ENCODE measurements at regions not wholly inside any gene's neighbourhood (a gene's known extent, or its start where the extent isn't known, plus 50 kb on each side); places are given as distances from the start of the nearest gene placed in this dataset.

- no peak for FAIRE-seq
- Histone ChIP-seq H3K4me3 (no peak overlapping the region), H3K9ac (ENCODE audit: insufficient read depth in 1 of 2, low read depth in 2 of 2, low read length in 2 of 2) (no peak overlapping the region), H3K9me3 (replicated peaks; ENCODE audit: control insufficient read depth, insufficient read depth, low read depth, low read length) (no peaks in the 10 kb centered on the region), H3K27ac (ENCODE audit: extremely low read depth, low read depth, low read length) (no peak overlapping the region), H3K79me2 (ENCODE audit: control insufficient read depth, insufficient read depth, low read length) (no peaks in the 10 kb centered on the region), H3K4me1 (replicated peaks in 1 of 2; ENCODE audit: control insufficient read depth in 2 of 2, insufficient read depth in 2 of 2, low read length in 2 of 2) (no peaks in the 10 kb centered on the region), H3K36me3 (ENCODE audit: control insufficient read depth, insufficient read depth, low read length) (no peaks in the 10 kb centered on the region), H3K27me3 (ENCODE audit: control insufficient read depth in 2 of 2, insufficient read depth in 2 of 2, low read length in 2 of 2) (no peaks in the 10 kb centered on the region), H3K9me1 (ENCODE audit: control insufficient read depth, insufficient read depth, low read length) (no peaks in the 10 kb centered on the region), H2AFZ (ENCODE audit: low read depth, low read length) (no peak overlapping the region), H3K4me2 (ENCODE audit: insufficient read depth, low read length) (no peak overlapping the region), H4K20me1 (replicated peaks; ENCODE audit: control insufficient read depth, insufficient read depth, low read length) (no peaks in the 10 kb centered on the region; the same call in 1 of the 2 replicates)
- TF ChIP-seq POLR3G (IDR thresholded peaks at IDR 0.05; ENCODE audit: extremely low read depth, insufficient read length, insufficient replicate concordance) = no peak
- TF ChIP-seq CBFA2T3 (IDR thresholded peaks at IDR 0.05) = no peak
- DNase-seq (ENCODE audit: extremely low read depth in 1 of 4, low spot score in 3 of 4) = no peak
- intact Hi-C loops (cut with micrococcal nuclease) = no loop called here
- ATAC-seq = no peak
- ChIA-PET CTCF (ENCODE audit: low intra/inter-chr PET ratio) (no interaction called here), POLR2A (no interaction called here)
- 6% methylated on average over 3 of the region's 3 CpGs for WGBS (ENCODE audit: insufficient coverage, low coverage, missing lambda C conversion rate)
- in situ Hi-C loops (cut with MboI) = no loop called here
- no TSS peak for BruUV-seq (replicated peaks)
Measured at GRCh38 chr13:107845911-107846310, 369.4 kb downstream of the LIG4 start.

DNA sequence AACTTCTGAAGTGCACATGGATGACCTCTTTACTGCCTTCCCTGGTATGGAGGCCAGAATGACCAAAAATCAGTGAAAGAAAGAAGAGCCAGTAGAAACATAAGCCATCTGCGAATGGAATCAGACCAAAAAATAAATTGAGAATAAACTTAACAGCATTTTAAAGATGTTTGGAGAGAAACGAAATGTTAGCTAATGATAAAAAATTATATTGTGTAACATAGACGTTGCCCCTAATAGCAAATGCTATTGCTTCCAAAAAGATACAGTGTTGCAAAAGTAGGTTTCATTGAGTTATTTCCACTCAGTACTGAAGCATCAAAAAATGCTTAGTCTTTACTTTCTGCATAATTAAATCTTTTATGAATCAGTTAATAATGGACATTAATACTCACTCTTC, 371.7 kb downstream of the LIG4 start:
- Histone ChIP-seq H3K9me3 (replicated peaks; ENCODE audit: control insufficient read depth, insufficient read depth, low read depth, low read length) (no peaks in the 10 kb centered on the region), H3K79me2 (ENCODE audit: control insufficient read depth, insufficient read depth, low read length) (no peaks in the 10 kb centered on the region), H3K4me3 (no peak overlapping the region), H3K27ac (ENCODE audit: extremely low read depth, low read depth, low read length) (no peak overlapping the region), H3K36me3 (ENCODE audit: control insufficient read depth, insufficient read depth, low read length) (no peaks in the 10 kb centered on the region), H3K9ac (ENCODE audit: insufficient read depth in 1 of 2, low read depth in 2 of 2, low read length in 2 of 2) (no peak overlapping the region), H3K4me1 (replicated peaks in 1 of 2; ENCODE audit: control insufficient read depth in 2 of 2, insufficient read depth in 2 of 2, low read length in 2 of 2) (no peaks in the 10 kb centered on the region), H4K20me1 (replicated peaks; ENCODE audit: control insufficient read depth, insufficient read depth, low read length) (no peaks in the 10 kb centered on the region), H3K4me2 (ENCODE audit: insufficient read depth, low read length) (no peak overlapping the region), H2AFZ (ENCODE audit: low read depth, low read length) (no peak overlapping the region), H3K27me3 (ENCODE audit: control insufficient read depth in 2 of 2, insufficient read depth in 2 of 2, low read length in 2 of 2) (no peaks in the 10 kb centered on the region), H3K9me1 (ENCODE audit: control insufficient read depth, insufficient read depth, low read length) (no peaks in the 10 kb centered on the region)
- intact Hi-C loops (cut with micrococcal nuclease) = no loop called here
- in situ Hi-C loops (cut with MboI) = no loop called here
- 0% methylated on average over 3 of the region's 3 CpGs for WGBS (ENCODE audit: insufficient coverage, low coverage, missing lambda C conversion rate)
- POLR2A ChIA-PET = no interaction called here
- CTCF ChIA-PET (ENCODE audit: low intra/inter-chr PET ratio) = no interaction called here
- no peak for TF ChIP-seq ERF (CRISPR knock-in tag; IDR thresholded peaks at IDR 0.05)
- no peak for TF ChIP-seq ZNF146 (CRISPR knock-in tag; IDR thresholded peaks at IDR 0.05; ENCODE audit: unreplicated experiment)
- no peak for TF ChIP-seq ZNF165 (CRISPR knock-in tag; IDR thresholded peaks at IDR 0.05; ENCODE audit: borderline replicate concordance)
- no peak for TF ChIP-seq NFE2 (IDR thresholded peaks at IDR 0.05; ENCODE audit: low read depth)
- DNase-seq (ENCODE audit: extremely low read depth in 1 of 4, low spot score in 3 of 4) (no peak), FAIRE-seq (no peak), ATAC-seq (no peak)
- BruUV-seq (replicated peaks) = no TSS peak

Data from K562 (cell line).